Activated CD8-positive, alpha-beta memory T cell treated with anti-CD3 and anti-CD28 coated beads for 48 hours (primary cell): ENCODE measurements at regions not wholly inside any gene's neighbourhood (a gene's known extent, or its start where the extent isn't known, plus 50 kb on each side); places are given as distances from the start of the nearest gene placed in this dataset.

Experiments used
- DNase-seq, 3 experiments: peaks; one replicate each; pipeline ENCODE4 v3.0.0-alpha.2; 2020; ENCODE audit warnings: low read depth in 2 of 3, low spot score in 2 of 3

- DNase-seq = no peak
Observed at GRCh38 chr2:76330865-76331264, 620.1 kb upstream of the GCFC2 start.

GRCh38 chr2:76326636-76327035 is 615.9 kb upstream of the GCFC2 start:
- DNase-seq = no peak

DNA sequence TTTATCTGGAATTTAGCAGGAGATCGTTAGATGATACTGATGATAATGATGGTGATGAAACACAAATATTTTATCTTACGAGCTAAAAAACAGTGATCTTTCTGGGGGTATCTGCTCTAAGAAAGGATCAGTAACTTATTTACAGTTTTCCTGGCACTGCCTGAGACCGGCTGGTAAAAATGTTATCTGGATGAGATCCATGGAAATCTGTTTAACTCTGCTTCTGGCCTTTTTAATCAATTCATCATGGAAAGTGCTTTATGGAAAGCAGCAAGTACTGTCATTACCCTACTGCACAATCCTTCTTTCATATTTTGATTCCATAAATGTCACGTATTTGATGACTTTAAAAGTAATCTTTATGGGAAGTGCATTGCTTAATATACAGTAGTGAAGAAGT is 612.7 kb upstream of the GCFC2 start:
- DNase-seq = no peak

DNA sequence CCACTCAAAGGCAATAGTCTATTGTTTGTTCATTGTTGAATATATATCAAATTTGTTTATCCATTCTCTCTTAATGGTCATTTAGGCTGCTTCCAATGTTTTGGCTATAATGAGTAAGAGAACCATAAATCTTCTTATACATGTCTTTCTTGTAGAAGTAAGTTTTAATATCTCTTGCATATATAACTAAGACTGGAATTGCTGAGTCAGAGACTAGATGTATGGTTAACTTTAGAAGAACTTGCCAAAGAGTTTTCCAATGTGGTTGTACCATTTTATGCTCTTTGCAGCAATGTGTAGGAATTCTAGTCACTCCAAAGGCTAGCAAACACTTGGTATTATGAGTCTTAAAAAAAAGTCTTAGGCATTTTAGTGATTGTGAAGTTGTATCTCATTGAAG is 610.0 kb upstream of the GCFC2 start:
- DNase-seq = no peak

DNA sequence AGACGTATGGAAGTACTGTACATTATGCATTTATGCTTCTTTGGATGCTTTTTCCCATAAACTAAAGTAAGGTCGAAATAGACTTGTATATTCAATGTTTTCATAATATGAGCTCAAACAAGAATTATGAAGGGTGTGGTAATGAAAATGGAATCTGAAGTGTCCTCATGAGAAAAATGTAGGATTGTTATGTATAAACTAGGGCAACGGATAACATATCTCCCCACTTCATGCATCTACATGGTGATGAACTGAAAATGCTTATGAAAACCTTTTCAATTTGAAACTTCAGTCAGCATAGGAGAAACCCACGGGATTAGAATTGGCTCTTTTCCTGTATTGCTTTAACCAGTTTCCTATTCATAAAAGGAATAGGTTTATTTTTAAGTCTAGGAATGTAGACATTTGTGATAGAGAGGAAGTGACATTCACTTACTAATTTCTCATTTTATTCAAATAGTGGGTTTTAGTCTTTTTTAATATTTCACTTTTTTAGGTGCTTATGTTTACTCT is 608.2 kb upstream of the GCFC2 start:
- DNase-seq = no peak

DNA sequence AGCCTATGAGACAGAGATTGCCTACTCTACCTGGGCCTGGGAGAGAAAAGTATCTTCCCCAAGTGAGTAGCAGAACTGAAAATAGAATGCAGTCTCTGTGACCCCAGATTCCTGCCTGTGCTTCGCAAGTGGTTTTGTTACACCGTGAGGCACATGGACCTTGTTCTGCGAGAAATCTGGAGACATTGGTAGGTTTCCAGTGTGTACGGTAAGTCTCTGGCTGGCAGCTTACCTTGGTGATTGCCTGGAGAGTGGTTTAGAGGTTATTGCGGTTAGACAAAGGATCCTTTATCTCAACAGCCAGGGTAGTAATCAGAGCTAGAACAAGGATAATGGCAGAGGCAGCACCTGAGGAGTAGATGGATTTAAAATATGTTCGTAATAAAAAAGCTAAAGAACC is 606.0 kb upstream of the GCFC2 start:
- DNase-seq = no peak

GRCh38 chr2:76314271-76315020 is 603.7 kb upstream of the GCFC2 start:
- no peak for DNase-seq

- no peak for DNase-seq
Observed at GRCh38 chr2:76312236-76312635, 601.5 kb upstream of the GCFC2 start.

- DNase-seq = no peak
Observed at GRCh38 chr2:76311728-76312127, 601.0 kb upstream of the GCFC2 start.

GRCh38 chr2:76310894-76311633 is 600.3 kb upstream of the GCFC2 start:
- DNase-seq = no peak

- no peak for DNase-seq
Observed at GRCh38 chr2:76307495-76307894, 596.8 kb upstream of the GCFC2 start.

- no peak for DNase-seq
Observed at GRCh38 chr2:76298041-76298440, 587.3 kb upstream of the GCFC2 start.

- DNase-seq = no peak
Observed at GRCh38 chr2:76296438-76296837, 585.7 kb upstream of the GCFC2 start.

- DNase-seq = no peak
Observed at GRCh38 chr2:76295762-76296161, 585.0 kb upstream of the GCFC2 start.

- no peak for DNase-seq
Observed at GRCh38 chr2:76288598-76288997, 577.9 kb upstream of the GCFC2 start.

DNA sequence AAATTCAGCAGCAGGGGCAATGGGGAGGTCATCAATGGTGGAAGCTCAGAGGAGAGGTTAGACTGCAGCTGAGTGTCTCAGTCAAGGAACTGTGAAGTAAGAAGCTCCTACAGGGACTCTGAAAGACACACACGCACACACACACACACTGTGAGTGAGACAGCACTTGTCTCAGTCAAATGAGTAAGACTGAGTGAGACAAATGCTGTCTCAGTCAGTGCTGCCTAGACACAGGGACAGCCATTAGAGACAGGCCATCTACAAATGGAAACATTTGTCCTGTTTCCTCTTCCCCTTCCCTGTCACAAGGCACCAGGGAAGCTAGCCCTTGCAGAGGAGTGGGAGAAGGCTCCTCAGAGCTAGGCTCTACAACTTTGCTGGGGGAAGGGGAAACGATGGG is 577.4 kb upstream of the GCFC2 start:
- no peak for DNase-seq

GRCh38 chr2:76283350-76283749 is 572.6 kb upstream of the GCFC2 start:
- no peak for DNase-seq

GRCh38 chr2:76281156-76281841 is 570.6 kb upstream of the GCFC2 start:
- DNase-seq = no peak

- DNase-seq = no peak
Observed at GRCh38 chr2:76280686-76281085, 570.0 kb upstream of the GCFC2 start.

- no peak for DNase-seq
Observed at GRCh38 chr2:76279142-76279541, 568.4 kb upstream of the GCFC2 start.

GRCh38 chr2:76275788-76276187 is 565.1 kb upstream of the GCFC2 start:
- no peak for DNase-seq

- DNase-seq = no peak
Observed at GRCh38 chr2:76274676-76275075, 564.0 kb upstream of the GCFC2 start.
